ENCODE measurements at regions not wholly inside any gene's neighbourhood (a gene's known extent, or its start where the extent isn't known, plus 50 kb on each side); places are given as distances from the start of the nearest gene placed in this dataset.

DNA sequence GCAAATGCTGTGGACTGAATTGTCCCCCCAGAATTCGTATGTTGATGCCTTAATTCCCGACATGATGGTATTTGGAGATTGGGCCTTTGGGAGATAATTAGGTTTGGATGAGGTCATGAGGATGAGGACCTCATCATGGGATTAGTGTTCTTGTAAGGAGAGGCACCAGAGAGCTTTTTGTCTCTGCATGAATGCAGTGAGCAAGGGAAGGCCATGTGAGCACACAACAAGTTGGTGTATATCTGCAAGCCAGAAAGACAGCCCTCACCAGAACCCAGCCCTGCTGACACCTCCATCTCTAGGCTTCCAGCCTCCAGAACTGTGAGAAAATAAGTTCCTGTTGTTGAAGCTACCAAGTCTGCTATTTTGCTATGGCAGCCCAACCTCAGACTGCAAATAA, 51.9 kb upstream of the SMCO2 start:
- TF ChIP-seq, protein P1, sequence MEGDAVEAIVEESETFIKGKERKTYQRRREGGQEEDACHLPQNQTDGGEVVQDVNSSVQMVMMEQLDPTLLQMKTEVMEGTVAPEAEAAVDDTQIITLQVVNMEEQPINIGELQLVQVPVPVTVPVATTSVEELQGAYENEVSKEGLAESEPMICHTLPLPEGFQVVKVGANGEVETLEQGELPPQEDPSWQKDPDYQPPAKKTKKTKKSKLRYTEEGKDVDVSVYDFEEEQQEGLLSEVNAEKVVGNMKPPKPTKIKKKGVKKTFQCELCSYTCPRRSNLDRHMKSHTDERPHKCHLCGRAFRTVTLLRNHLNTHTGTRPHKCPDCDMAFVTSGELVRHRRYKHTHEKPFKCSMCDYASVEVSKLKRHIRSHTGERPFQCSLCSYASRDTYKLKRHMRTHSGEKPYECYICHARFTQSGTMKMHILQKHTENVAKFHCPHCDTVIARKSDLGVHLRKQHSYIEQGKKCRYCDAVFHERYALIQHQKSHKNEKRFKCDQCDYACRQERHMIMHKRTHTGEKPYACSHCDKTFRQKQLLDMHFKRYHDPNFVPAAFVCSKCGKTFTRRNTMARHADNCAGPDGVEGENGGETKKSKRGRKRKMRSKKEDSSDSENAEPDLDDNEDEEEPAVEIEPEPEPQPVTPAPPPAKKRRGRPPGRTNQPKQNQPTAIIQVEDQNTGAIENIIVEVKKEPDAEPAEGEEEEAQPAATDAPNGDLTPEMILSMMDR (conservative IDR thresholded peaks at IDR 0.05; ENCODE audit: low read length), result no peak
- no peak for TF ChIP-seq EZH2phosphoT487 (IDR thresholded peaks at IDR 0.05; ENCODE audit: borderline replicate concordance, low read depth, low read length)

Data from OCI-LY7 (cell line).